ENCODE measurements at regions not wholly inside any gene's neighbourhood (a gene's known extent, or its start where the extent isn't known, plus 50 kb on each side); places are given as distances from the start of the nearest gene placed in this dataset.

- TF ChIP-seq CTCF (IDR thresholded peaks at IDR 0.05) (no peak), EP300 (IDR thresholded peaks at IDR 0.05) (no peak)
Measured at GRCh38 chr18:8504880-8505435, 104.3 kb upstream of the RAB12 start.
